ENCODE measurements at regions not wholly inside any gene's neighbourhood (a gene's known extent, or its start where the extent isn't known, plus 50 kb on each side); places are given as distances from the start of the nearest gene placed in this dataset.

DNA sequence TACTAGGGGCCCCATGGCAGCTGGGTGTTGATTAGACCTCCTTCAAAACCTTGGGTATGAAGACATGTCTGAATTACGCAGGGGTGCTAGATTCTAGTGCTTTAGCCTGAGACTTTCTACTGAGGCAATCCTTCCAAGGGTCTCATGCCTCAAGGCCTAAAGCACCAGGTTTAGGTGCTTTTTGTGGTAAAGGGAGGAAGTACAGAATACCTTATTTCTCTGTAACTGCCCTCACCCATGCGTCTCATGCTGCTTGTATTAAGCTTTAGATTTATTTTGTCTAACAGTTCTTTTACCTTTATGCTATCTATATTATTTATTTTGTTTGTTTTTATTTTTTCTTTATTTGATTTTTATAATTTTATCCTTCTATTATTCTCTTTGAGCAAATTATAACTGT is 190.2 kb upstream of the GK2 start:
- TF ChIP-seq MAZ (IDR thresholded peaks at IDR 0.05; ENCODE audit: borderline replicate concordance, low read depth, low read length) (no peak), NFE2L2 (IDR thresholded peaks at IDR 0.05; ENCODE audit: low read depth, low read length) (no peak), POLR2A (IDR thresholded peaks at IDR 0.05; ENCODE audit: low read depth, low read length) (no peak), BHLHE40 (IDR thresholded peaks at IDR 0.05; ENCODE audit: low read depth, low read length) (no peak), CHD1 (IDR thresholded peaks at IDR 0.05; ENCODE audit: low read depth, low read length) (no peak), FOS (IDR thresholded peaks at IDR 0.05; ENCODE audit: low read depth, low read length) (no peak), RCOR1 (IDR thresholded peaks at IDR 0.05; ENCODE audit: insufficient replicate concordance, low read length) (no peak), RFX5 (IDR thresholded peaks at IDR 0.05; ENCODE audit: low read depth, low read length) (no peak), RAD21 (IDR thresholded peaks at IDR 0.05; ENCODE audit: low read length) (no peak), MAFK (IDR thresholded peaks at IDR 0.05; ENCODE audit: low read depth, low read length) (no peak), CEBPB (IDR thresholded peaks at IDR 0.05; ENCODE audit: low read depth, low read length) (no peak), SMC3 (IDR thresholded peaks at IDR 0.05; ENCODE audit: low read depth, low read length) (no peak), MXI1 (IDR thresholded peaks at IDR 0.05; ENCODE audit: borderline replicate concordance, low read depth, low read length) (no peak)
- TF ChIP-seq, protein P1, sequence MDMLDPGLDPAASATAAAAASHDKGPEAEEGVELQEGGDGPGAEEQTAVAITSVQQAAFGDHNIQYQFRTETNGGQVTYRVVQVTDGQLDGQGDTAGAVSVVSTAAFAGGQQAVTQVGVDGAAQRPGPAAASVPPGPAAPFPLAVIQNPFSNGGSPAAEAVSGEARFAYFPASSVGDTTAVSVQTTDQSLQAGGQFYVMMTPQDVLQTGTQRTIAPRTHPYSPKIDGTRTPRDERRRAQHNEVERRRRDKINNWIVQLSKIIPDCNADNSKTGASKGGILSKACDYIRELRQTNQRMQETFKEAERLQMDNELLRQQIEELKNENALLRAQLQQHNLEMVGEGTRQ (IDR thresholded peaks at IDR 0.05; ENCODE audit: low read depth, low read length) = no peak
- TF ChIP-seq, protein P2, sequence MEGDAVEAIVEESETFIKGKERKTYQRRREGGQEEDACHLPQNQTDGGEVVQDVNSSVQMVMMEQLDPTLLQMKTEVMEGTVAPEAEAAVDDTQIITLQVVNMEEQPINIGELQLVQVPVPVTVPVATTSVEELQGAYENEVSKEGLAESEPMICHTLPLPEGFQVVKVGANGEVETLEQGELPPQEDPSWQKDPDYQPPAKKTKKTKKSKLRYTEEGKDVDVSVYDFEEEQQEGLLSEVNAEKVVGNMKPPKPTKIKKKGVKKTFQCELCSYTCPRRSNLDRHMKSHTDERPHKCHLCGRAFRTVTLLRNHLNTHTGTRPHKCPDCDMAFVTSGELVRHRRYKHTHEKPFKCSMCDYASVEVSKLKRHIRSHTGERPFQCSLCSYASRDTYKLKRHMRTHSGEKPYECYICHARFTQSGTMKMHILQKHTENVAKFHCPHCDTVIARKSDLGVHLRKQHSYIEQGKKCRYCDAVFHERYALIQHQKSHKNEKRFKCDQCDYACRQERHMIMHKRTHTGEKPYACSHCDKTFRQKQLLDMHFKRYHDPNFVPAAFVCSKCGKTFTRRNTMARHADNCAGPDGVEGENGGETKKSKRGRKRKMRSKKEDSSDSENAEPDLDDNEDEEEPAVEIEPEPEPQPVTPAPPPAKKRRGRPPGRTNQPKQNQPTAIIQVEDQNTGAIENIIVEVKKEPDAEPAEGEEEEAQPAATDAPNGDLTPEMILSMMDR (conservative IDR thresholded peaks at IDR 0.05; ENCODE audit: low read depth, low read length) = no peak
- TF ChIP-seq, protein P3, sequence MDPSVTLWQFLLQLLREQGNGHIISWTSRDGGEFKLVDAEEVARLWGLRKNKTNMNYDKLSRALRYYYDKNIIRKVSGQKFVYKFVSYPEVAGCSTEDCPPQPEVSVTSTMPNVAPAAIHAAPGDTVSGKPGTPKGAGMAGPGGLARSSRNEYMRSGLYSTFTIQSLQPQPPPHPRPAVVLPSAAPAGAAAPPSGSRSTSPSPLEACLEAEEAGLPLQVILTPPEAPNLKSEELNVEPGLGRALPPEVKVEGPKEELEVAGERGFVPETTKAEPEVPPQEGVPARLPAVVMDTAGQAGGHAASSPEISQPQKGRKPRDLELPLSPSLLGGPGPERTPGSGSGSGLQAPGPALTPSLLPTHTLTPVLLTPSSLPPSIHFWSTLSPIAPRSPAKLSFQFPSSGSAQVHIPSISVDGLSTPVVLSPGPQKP (IDR thresholded peaks at IDR 0.05; ENCODE audit: borderline replicate concordance, low read depth, low read length) = no peak

More for the DNA sequence above, 190.2 kb upstream of the GK2 start:
- no peak for ATAC-seq (ENCODE audit: low read depth)
- Histone ChIP-seq H3K4me1 (ENCODE audit: control insufficient read depth, insufficient read depth, low read length) (no peaks in the 10 kb centered on the region), H2AFZ (replicated peaks; ENCODE audit: low read length, poor library complexity) (no peak overlapping the region), H2BK15ac (ENCODE audit: low read depth, low read length) (no peak overlapping the region), H3K4me3 (ENCODE audit: insufficient read depth, low read depth, low read length) (no peak overlapping the region), H3K4ac (ENCODE audit: low read depth, low read length) (no peak overlapping the region), H4K20me1 (ENCODE audit: insufficient read depth, low read length) (no peaks in the 10 kb centered on the region), H4K8ac (ENCODE audit: low read depth in 2 of 2, low read length in 2 of 2) (no peak overlapping the region), H3K14ac (replicated peaks; ENCODE audit: low read depth, low read length) (no peak overlapping the region), H3K79me1 (ENCODE audit: low read depth in 1 of 2, low read length in 2 of 2) (no peaks in the 10 kb centered on the region), H3K9me1 (ENCODE audit: insufficient read depth, low read length) (no peaks in the 10 kb centered on the region; the same call in 1 of the 2 replicates), H3K4me2 (ENCODE audit: low read depth, low read length) (no peak overlapping the region), H3K56ac (ENCODE audit: extremely low read depth, insufficient read depth, low read length) (no peak overlapping the region), H2BK5ac (ENCODE audit: low read depth, low read length, poor library complexity, severe bottlenecking) (no peak overlapping the region), H3K27me3 (ENCODE audit: control insufficient read depth, insufficient read depth, low read length) (no peaks in the 10 kb centered on the region), H3K23ac (ENCODE audit: low read depth, low read length) (no peak overlapping the region), H3K36me3 (ENCODE audit: control insufficient read depth, insufficient read depth, low read length) (no peaks in the 10 kb centered on the region), H2BK20ac (ENCODE audit: low read depth, low read length) (no peak overlapping the region), H3K9ac (ENCODE audit: low read depth, low read length) (no peak overlapping the region), H3K9me3 (ENCODE audit: control insufficient read depth, insufficient read depth, low read length) (no peaks in the 10 kb centered on the region), H4K5ac (ENCODE audit: low read depth, low read length) (no peak overlapping the region), H3K27ac (ENCODE audit: insufficient read depth, low read length) (no peak overlapping the region), H2AK5ac (ENCODE audit: low read depth, low read length) (no peak overlapping the region), H4K91ac (ENCODE audit: insufficient read depth, low read depth, low read length) (no peak overlapping the region), H3K18ac (ENCODE audit: low read depth, low read length) (no peak overlapping the region), H2AK9ac (replicated peaks; ENCODE audit: low read depth, low read length, poor library complexity) (no peak overlapping the region), H2BK120ac (ENCODE audit: low read depth, low read length) (no peak overlapping the region)
- no TSS peak for BruUV-seq (replicated peaks)
- intact Hi-C loops (cut with micrococcal nuclease) (no loop called here), dilution Hi-C loops (cut with HindIII; ENCODE audit: low sequenced_read_pairs, unreplicated experiment) (no loop called here), in situ Hi-C loops (cut with MboI; ENCODE audit: low sequenced_read_pairs) (no loop called here)
- no peak for DNase-seq
- CTCF ChIA-PET = no interaction called here
- WGBS, 2 experiments (ENCODE audit: extremely low coverage in 2 of 2, insufficient read length in 1 of 2) = 80% methylated on average over 1 of the region's 2 CpGs; no CpG with 5 or more reads in 1 of the 2 experiments
- POLR2A ChIA-PET (ENCODE audit: unreplicated experiment) = no interaction called here

All from IMR-90 (cell line).